Cardiac muscle cell (in vitro differentiated cells and primary cell): ENCODE measurements at regions not wholly inside any gene's neighbourhood (a gene's known extent, or its start where the extent isn't known, plus 50 kb on each side); places are given as distances from the start of the nearest gene placed in this dataset.

ENCODE experiments used
- DNase-seq, 2 donors: peaks; one replicate each; pipeline versions ENCODE4 v3.0.0 to v3.0.0-alpha.2; 2010 to 2017; ENCODE audit warnings: low read depth in 1 of 2, low spot score in 1 of 2
- H3K27ac ChIP-seq: fragments of 200-600 bp; sonication (generic); 2 replicates; pipeline ENCODE4 v1.5.1; 2016
- H3K27me3 ChIP-seq: fragments of 200-600 bp; sonication (generic); 2 replicates; pipeline ENCODE4 v1.6.0; 2016; ENCODE audit warnings: control low read depth
- H3K36me3 ChIP-seq: fragments of 200-600 bp; sonication (generic); 2 replicates; pipeline ENCODE4 v1.5.1; 2016; ENCODE audit warnings: control low read depth
- H3K4me1 ChIP-seq: fragments of 200-600 bp; sonication (generic); 2 replicates; pipeline ENCODE4 v1.8.1; 2017; ENCODE audit warnings: low read depth, mild to moderate bottlenecking, mixed run types
- H3K4me3 ChIP-seq: fragments of 200-600 bp; sonication (generic); 2 replicates; pipeline ENCODE4 v1.5.1; 2016; ENCODE audit warnings: mild to moderate bottlenecking
- H3K9me3 ChIP-seq: fragments of 200-600 bp; sonication (generic); 2 replicates; pipeline ENCODE4 v1.5.1; 2017; ENCODE audit warnings: low read depth, mild to moderate bottlenecking, control low read depth
- TF ChIP-seq, protein P1 (sequence below): IDR thresholded peaks from 2 replicates; pipeline ENCODE4 v1.5.1; 2012; ENCODE audit warnings: low read depth, mild to moderate bottlenecking, low read length

DNA sequence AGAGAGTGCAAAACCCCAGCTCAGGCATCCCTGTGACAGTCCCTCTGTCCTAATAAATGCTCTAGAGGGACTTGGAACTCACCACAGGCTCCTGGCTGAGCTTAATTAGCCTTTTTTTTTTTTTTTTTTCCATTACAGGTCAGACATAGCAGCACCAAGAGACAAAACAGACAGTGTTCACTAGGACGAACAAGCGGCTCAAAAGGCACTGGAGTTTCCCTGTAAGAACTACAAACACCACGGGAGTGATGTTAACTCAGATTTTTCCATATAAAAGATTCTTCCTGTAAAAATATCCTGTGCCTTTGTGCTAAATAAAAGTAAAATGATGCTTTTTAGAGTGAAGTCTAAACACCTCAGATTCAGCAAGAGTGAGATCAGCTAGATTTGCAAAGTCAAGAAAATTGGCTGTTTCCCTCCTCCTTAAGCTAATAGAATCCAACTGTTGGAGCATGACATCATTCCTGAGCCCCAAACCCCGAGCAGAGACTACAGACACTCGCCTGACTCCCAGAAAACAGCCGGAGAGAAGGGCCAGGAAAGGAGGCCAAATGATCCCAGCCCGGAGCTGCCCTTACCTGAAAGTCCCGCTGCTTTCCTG lies 101.0 kb upstream of the AKIP1 start:
- Histone ChIP-seq H3K4me3 (peak overlapping the region; percentile 64), H3K9me3 (no peaks in the 10 kb centered on the region), H3K4me1 (peaks cover 50% of the 10 kb centered on the region), H3K36me3 (no peaks in the 10 kb centered on the region), H3K27me3 (no peaks in the 10 kb centered on the region), H3K27ac (peak overlapping the region; percentile 95)
- DNase-seq, result peak in 1 of 2 donors; percentile 35
- TF ChIP-seq, protein P1, sequence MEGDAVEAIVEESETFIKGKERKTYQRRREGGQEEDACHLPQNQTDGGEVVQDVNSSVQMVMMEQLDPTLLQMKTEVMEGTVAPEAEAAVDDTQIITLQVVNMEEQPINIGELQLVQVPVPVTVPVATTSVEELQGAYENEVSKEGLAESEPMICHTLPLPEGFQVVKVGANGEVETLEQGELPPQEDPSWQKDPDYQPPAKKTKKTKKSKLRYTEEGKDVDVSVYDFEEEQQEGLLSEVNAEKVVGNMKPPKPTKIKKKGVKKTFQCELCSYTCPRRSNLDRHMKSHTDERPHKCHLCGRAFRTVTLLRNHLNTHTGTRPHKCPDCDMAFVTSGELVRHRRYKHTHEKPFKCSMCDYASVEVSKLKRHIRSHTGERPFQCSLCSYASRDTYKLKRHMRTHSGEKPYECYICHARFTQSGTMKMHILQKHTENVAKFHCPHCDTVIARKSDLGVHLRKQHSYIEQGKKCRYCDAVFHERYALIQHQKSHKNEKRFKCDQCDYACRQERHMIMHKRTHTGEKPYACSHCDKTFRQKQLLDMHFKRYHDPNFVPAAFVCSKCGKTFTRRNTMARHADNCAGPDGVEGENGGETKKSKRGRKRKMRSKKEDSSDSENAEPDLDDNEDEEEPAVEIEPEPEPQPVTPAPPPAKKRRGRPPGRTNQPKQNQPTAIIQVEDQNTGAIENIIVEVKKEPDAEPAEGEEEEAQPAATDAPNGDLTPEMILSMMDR, result no peak

DNA sequence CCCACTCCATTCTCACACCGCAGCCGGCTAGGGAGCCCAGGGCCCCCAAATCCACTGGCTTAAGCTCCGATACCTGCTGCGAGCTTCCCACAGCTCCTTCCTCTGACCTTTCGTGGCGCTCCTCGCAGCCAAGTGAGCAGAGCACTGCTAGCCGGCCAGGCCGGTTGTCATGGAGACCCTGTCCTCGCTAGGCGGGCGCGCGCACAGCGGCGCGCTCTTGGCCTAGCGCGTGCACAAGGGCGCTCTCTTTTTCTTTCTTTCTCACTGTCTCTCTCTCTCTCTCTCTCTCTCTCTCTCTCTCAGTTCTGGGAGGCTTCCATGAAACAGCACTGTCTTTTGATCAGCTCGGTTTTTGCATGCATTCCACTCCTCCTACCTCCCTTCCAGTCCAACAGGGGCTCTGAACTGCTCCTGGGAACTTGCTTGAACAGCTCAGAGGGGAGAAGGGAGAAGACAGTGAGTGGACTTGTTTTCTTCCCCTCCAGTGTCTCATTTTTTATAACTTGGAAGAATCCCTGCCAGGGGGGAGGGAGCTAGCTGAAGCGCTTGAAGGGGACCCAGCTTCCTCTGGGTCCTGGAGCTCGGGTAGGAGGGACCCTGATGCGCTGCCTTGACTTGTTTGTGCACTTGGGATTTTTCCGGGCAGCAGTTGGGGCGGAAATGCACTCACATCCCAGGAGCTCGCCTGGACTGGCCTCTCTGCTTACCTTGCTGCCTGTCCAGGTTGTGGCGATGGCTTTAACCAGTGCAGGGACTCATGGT lies 100.3 kb upstream of the AKIP1 start:
- TF ChIP-seq, protein P1, result no peak
- no peaks in the 10 kb centered on the region for H3K27me3 ChIP-seq
- peak overlapping the region; percentile 95 for H3K27ac ChIP-seq
- DNase-seq, result peak; percentile 85 to 90
- H3K4me3 ChIP-seq, result peak overlapping the region; percentile 64
- H3K4me1 ChIP-seq, result peaks cover 50% of the 10 kb centered on the region
- no peaks in the 10 kb centered on the region for H3K36me3 ChIP-seq
- no peaks in the 10 kb centered on the region for H3K9me3 ChIP-seq

DNA sequence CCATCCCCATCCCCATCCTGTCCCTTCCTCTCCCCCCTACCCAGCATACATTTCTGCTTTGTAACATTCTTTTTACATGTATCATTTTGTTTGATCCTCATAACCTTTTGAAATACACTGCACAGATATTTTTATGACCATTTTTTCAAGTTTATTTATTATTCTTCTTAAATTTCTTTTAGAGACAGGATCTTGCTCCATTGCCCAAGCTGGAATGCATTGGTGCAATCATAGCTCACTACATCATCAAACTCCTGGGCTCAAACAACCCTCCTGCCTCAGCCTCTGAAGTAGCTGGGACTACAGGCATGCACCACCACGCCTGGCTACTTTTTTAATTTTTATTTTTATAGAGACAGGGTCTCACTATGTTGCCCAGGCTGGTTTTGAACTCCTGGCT lies 99.4 kb upstream of the AKIP1 start:
- no peaks in the 10 kb centered on the region for H3K9me3 ChIP-seq
- peak overlapping the region; percentile 95 for H3K27ac ChIP-seq
- DNase-seq, result peak in 1 of 2 donors; percentile 35
- TF ChIP-seq, protein P1, result no peak
- no peaks in the 10 kb centered on the region for H3K27me3 ChIP-seq
- H3K4me1 ChIP-seq, result peaks cover 50% of the 10 kb centered on the region
- no peaks in the 10 kb centered on the region for H3K36me3 ChIP-seq
- H3K4me3 ChIP-seq, result no peak overlapping the region

DNA sequence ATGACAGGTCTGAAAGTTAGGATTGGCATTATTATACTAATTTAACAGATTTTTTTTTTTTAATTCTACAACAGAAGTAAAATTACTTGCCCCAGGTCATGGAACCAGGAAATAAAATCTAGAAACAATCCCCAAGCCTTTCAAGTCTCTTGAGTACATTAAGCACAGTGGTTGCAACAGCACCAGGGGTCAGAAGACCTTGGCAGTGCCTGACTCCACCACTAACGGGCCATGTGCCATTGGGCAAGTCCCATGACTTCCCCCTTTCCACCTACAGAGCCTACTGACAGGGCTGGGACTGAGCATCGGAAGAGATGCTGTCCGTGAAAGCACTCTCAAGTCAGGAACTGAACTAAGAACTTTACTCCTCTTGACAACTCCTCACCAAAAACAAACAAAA lies 98.6 kb upstream of the AKIP1 start:
- peaks cover 46% of the 10 kb centered on the region for H3K4me1 ChIP-seq
- no peak overlapping the region for H3K27ac ChIP-seq
- no peaks in the 10 kb centered on the region for H3K9me3 ChIP-seq
- no peaks in the 10 kb centered on the region for H3K36me3 ChIP-seq
- no peaks in the 10 kb centered on the region for H3K27me3 ChIP-seq
- DNase-seq, result peak in 1 of 2 donors; percentile 65
- TF ChIP-seq, protein P1, result no peak
- H3K4me3 ChIP-seq, result no peak overlapping the region

DNA sequence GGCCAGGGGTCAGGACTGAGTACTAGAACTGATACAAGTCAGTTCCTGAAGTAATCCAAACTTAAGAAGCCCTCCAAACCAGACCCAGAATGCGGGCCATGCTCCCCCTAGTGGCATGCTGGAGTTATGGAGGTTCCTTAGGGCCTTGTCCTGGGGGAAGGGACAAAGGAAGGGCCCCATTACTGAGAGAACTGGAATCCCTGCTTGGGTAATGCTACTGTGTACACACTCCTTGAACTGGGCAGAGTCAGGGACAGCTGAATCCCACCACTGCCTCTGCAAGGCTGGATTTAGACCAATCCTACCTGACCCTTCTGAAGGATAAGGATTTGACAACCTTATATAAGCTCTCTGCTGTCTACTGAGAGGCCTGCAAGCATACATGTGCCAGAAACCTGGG lies 97.3 kb upstream of the AKIP1 start:
- TF ChIP-seq, protein P1, result peak; percentile 99
- Histone ChIP-seq H3K36me3 (no peaks in the 10 kb centered on the region), H3K4me3 (no peak overlapping the region), H3K4me1 (peaks cover 34% of the 10 kb centered on the region), H3K27me3 (no peaks in the 10 kb centered on the region), H3K27ac (peak overlapping the region; percentile 81), H3K9me3 (no peaks in the 10 kb centered on the region)
- peak; percentile 88 to 94 for DNase-seq
